Fibroblast of lung (primary cell): ENCODE measurements at regions not wholly inside any gene's neighbourhood (a gene's known extent, or its start where the extent isn't known, plus 50 kb on each side); places are given as distances from the start of the nearest gene placed in this dataset.

Source experiments
- DNase-seq, 2 donors: peaks; one replicate each; pipeline versions ENCODE4 v3.0.0 to v3.0.0-alpha.2; 2010; ENCODE audit warnings: low read depth in 2 of 2
- H2AFZ ChIP-seq: 2 replicates; pipeline ENCODE4 v1.5.1; 2012; ENCODE audit warnings: low read length, control low read depth, inconsistent platforms
- H3K27ac ChIP-seq: 2 replicates; pipeline ENCODE4 v1.5.1; 2011; ENCODE audit warnings: low read length, control low read depth; ENCODE audit not compliant: insufficient read depth
- H3K27me3 ChIP-seq: 2 replicates; pipeline ENCODE4 v1.5.1; 2011; ENCODE audit warnings: mild to moderate bottlenecking, low read length; ENCODE audit not compliant: control insufficient read depth, insufficient read depth
- H3K36me3 ChIP-seq: 2 replicates; pipeline ENCODE4 v1.5.1; 2011; ENCODE audit warnings: low read length; ENCODE audit not compliant: control insufficient read depth, insufficient read depth
- H3K4me1 ChIP-seq: 2 replicates; pipeline ENCODE4 v1.5.1; 2011; ENCODE audit warnings: low read length; ENCODE audit not compliant: control insufficient read depth, insufficient read depth; ENCODE audit errors: extremely low read depth
- H3K4me2 ChIP-seq: 2 replicates; pipeline ENCODE4 v1.5.1; 2011; ENCODE audit warnings: low read length, control low read depth; ENCODE audit not compliant: insufficient read depth; ENCODE audit errors: extremely low read depth
- H3K4me3 ChIP-seq, 4 experiments: fragments of 200-600 bp in 1 of 4; sonication (generic) in 1 of 4; replicated peaks in 1 of 4; 2 replicates each; pipeline ENCODE4 v1.5.1; 2011 to 2016; ENCODE audit warnings: low read length in 4 of 4, low read depth in 3 of 4, mild to moderate bottlenecking in 3 of 4, control low read depth in 2 of 4, inconsistent platforms in 1 of 4, mixed read lengths in 1 of 4; ENCODE audit not compliant: insufficient read depth in 1 of 4; ENCODE audit errors: control extremely low read depth in 1 of 4
- H3K79me2 ChIP-seq: 2 replicates; pipeline ENCODE4 v1.5.1; 2012; ENCODE audit warnings: mild to moderate bottlenecking, low read length, inconsistent platforms; ENCODE audit not compliant: control insufficient read depth, insufficient read depth
- H3K9ac ChIP-seq: 2 replicates; pipeline ENCODE4 v1.5.1; 2011; ENCODE audit warnings: mild to moderate bottlenecking, low read length, control low read depth; ENCODE audit not compliant: insufficient read depth
- H3K9me3 ChIP-seq: 2 replicates; pipeline ENCODE4 v1.5.1; 2012; ENCODE audit warnings: low read depth, low read length; ENCODE audit not compliant: control insufficient read depth, insufficient read depth
- H4K20me1 ChIP-seq: 2 replicates; pipeline ENCODE4 v1.5.1; 2011; ENCODE audit warnings: low read length; ENCODE audit not compliant: control insufficient read depth, insufficient read depth; ENCODE audit errors: extremely low read depth
- EZH2 ChIP-seq: IDR thresholded peaks from 2 replicates; pipeline ENCODE4 v1.5.1; 2012; ENCODE audit warnings: low read length, control low read depth, mild to moderate bottlenecking; ENCODE audit errors: missing control alignments
- TF ChIP-seq, protein P1 (sequence below), 2 donors: IDR thresholded peaks in 1 of 2; conservative IDR thresholded peaks in 1 of 2; 1 replicate in 1 of 2; 2 replicates in 1 of 2; pipeline ENCODE4 v1.5.1; 2011 to 2012; ENCODE audit warnings: low read length in 2 of 2, control low read depth in 1 of 2, inconsistent platforms in 1 of 2, low read depth in 1 of 2, mild to moderate bottlenecking in 1 of 2

GRCh38 chr15:38079236-38079635, 144.8 kb downstream of the TMCO5A start:
- no peaks in the 10 kb centered on the region for H3K4me1 ChIP-seq
- H3K27me3 ChIP-seq, result no peaks in the 10 kb centered on the region
- no peak overlapping the region for H2AFZ ChIP-seq
- no peak overlapping the region for H3K4me2 ChIP-seq
- no peak overlapping the region for H3K27ac ChIP-seq
- no peaks in the 10 kb centered on the region for H4K20me1 ChIP-seq
- TF ChIP-seq, protein P1, sequence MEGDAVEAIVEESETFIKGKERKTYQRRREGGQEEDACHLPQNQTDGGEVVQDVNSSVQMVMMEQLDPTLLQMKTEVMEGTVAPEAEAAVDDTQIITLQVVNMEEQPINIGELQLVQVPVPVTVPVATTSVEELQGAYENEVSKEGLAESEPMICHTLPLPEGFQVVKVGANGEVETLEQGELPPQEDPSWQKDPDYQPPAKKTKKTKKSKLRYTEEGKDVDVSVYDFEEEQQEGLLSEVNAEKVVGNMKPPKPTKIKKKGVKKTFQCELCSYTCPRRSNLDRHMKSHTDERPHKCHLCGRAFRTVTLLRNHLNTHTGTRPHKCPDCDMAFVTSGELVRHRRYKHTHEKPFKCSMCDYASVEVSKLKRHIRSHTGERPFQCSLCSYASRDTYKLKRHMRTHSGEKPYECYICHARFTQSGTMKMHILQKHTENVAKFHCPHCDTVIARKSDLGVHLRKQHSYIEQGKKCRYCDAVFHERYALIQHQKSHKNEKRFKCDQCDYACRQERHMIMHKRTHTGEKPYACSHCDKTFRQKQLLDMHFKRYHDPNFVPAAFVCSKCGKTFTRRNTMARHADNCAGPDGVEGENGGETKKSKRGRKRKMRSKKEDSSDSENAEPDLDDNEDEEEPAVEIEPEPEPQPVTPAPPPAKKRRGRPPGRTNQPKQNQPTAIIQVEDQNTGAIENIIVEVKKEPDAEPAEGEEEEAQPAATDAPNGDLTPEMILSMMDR (conservative IDR thresholded peaks at IDR 0.05 in 1 of 2, IDR thresholded peaks at IDR 0.05 in 1 of 2; ENCODE audit: low read depth in 1 of 2, low read length in 2 of 2), result no peak
- TF ChIP-seq EZH2, result no peak
- no peak for DNase-seq
- no peak overlapping the region for H3K9ac ChIP-seq
- no peaks in the 10 kb centered on the region for H3K36me3 ChIP-seq
- H3K79me2 ChIP-seq, result no peaks in the 10 kb centered on the region
- no peak overlapping the region for H3K4me3 ChIP-seq
- H3K9me3 ChIP-seq, result no peaks in the 10 kb centered on the region

DNA sequence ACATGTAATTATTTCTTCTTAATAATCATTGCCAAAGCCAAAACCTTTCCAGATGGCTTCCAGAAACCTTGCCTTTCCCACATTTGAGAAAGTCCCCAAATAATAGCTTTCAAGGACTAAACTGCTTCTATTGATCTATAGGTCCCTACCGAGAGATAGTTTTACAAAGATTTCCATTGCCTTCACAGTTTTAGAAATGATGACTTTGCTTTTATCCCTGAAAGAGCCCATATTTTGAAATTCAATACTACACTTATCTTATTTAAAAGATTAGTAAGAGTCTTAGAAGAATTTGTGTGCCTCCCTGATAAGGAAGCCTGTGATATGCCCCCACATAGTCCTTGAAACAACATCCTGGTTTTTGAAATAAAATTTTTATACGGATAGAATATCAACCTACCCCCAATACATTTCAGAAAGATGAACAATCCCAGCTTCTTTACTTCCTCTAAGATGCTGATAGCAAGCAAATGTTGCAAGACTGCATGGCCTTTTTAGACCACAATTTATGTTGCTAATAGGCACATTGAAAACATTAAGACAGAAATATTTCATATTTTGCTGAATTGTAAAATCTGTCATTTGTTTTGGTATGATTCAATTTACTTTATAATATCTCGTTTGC, 146.3 kb downstream of the TMCO5A start:
- Histone ChIP-seq H2AFZ (no peak overlapping the region), H3K79me2 (no peaks in the 10 kb centered on the region), H3K36me3 (no peaks in the 10 kb centered on the region), H4K20me1 (no peaks in the 10 kb centered on the region), H3K27me3 (no peaks in the 10 kb centered on the region), H3K9me3 (no peaks in the 10 kb centered on the region), H3K4me3 (no peak overlapping the region), H3K4me1 (no peaks in the 10 kb centered on the region), H3K9ac (no peak overlapping the region), H3K4me2 (no peak overlapping the region), H3K27ac (no peak overlapping the region)
- no peak for DNase-seq
- TF ChIP-seq, protein P1 (conservative IDR thresholded peaks at IDR 0.05 in 1 of 2, IDR thresholded peaks at IDR 0.05 in 1 of 2; ENCODE audit: low read depth in 1 of 2, low read length in 2 of 2), result no peak
- no peak for TF ChIP-seq EZH2

DNA sequence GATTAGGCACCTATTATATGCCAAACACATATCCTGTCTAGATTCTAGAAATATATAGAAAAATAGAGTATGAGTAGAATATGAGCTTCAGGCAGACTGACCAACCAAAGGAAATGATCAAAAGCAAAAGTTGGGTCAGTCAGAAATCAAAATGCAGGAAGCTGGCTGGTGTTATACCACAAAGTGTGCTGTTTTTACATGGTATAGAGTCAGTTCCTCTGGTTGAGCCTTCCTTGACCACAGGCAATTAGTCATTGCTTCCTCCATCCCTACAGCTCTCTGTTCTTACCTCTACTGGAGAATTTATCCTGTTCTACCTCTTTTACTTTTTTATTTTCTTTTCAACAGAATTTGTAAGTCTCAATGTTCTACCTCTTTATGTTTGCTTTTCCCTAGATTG, 149.8 kb downstream of the TMCO5A start:
- Histone ChIP-seq H3K79me2 (no peaks in the 10 kb centered on the region), H3K27me3 (no peaks in the 10 kb centered on the region), H3K36me3 (no peaks in the 10 kb centered on the region), H3K27ac (no peak overlapping the region), H3K4me2 (no peak overlapping the region), H3K4me3 (no peak overlapping the region), H3K4me1 (no peaks in the 10 kb centered on the region), H2AFZ (no peak overlapping the region), H4K20me1 (no peaks in the 10 kb centered on the region), H3K9ac (no peak overlapping the region), H3K9me3 (no peaks in the 10 kb centered on the region)
- DNase-seq, result peak in 1 of 2 donors; percentile 77
- TF ChIP-seq, protein P1 (conservative IDR thresholded peaks at IDR 0.05 in 1 of 2, IDR thresholded peaks at IDR 0.05 in 1 of 2; ENCODE audit: low read depth in 1 of 2, low read length in 2 of 2), result no peak
- no peak for TF ChIP-seq EZH2
